GM13976 (cell line): ENCODE measurements at regions not wholly inside any gene's neighbourhood (a gene's known extent, or its start where the extent isn't known, plus 50 kb on each side); places are given as distances from the start of the nearest gene placed in this dataset.
A peak's percentile ranks its signal among the peaks of the same experiment; 100 is the strongest.

ENCODE experiments used
- DNase-seq: peaks from one replicate; pipeline ENCODE4 v3.0.0; 2012; ENCODE audit warnings: low spot score
- CTCF ChIP-seq: IDR thresholded peaks from 2 replicates; pipeline ENCODE4 v1.5.1; 2012; ENCODE audit warnings: borderline replicate concordance, mild to moderate bottlenecking; ENCODE audit not compliant: insufficient read depth; ENCODE audit errors: extremely low read depth, missing control alignments, control extremely low read depth
- in situ Hi-C: fragments of 300-500 bp; cut with MboI; formaldehyde crosslinking; loops from one replicate; pipeline ENCODE4 v1.12.0; 2022; ENCODE audit warnings: low sequenced_read_pairs, mixed read lengths, inconsistent platforms; ENCODE audit not compliant: unreplicated experiment

DNA sequence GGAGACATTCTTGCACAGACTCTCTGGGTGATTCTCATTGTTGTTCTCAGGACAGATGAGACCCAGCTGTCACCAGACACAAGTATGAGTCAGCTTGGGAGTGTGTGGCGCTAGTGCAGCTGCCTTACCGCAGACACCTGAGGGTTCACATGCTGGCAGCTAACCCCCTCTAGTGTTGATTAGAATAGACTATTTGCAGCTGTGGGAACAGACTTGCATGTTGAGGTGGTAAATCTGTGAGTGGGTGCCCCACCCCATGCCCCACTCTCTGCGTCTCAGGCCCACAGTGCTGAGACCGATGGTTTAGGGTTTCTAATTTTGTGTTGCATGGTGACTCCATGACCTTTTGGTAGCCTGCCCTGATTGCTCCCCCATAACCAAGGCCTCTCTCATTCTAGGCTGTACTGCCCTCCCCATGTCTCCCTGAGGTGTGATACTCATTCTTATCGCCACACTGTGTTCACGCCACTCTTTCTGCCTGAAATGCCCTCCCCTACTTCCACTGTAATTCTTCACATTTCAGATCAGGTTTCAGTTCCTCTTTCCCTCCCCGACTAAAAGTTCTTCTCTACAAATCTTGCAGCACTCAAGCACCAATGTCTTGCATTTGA lies 73.7 kb upstream of the KIRREL3 start:
- in situ Hi-C loops = no loop called here
- TF ChIP-seq CTCF = peak; percentile 45
- DNase-seq = peak; percentile 53

DNA sequence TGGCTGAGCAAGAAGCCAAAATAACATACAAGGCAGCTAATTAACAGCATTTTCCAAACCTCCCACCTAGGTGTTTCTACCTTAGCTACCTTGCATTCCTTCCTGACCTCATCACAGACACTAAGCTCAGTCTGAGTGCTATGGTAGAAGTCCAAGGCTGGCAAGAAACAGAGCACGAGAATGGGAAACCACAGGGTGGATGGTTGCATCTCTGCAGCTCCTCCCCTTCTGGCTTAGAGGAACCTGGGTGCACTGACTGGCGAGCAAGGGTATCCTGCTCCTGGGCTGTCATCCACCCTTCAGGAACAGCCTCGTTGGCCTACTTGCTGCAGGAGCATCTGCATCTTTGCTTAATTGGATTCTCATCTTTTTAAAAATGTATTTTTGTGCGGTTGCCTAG lies 73.1 kb upstream of the KIRREL3 start:
- DNase-seq = no peak
- TF ChIP-seq CTCF = no peak
- in situ Hi-C loops = no loop called here

DNA sequence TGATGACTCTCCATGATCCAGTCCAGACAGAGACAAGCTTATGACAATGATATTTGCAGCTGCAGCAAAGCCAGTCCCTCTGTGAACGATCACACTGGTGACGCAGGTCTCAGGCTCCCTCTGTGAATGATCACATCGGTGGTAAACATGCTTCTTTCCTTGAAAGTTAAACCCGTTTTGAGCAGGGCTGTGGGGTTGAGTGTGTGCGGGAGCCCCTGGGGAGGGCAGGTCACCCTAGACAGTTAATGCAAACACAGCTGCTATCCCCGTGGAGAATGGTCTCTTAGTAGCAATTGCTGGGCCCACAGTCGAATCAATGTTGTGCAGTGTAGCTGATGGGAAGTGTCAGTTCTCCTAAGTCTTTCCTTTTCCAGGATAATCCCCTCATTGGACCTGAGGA lies 71.0 kb upstream of the KIRREL3 start:
- no peak for DNase-seq
- in situ Hi-C loops = no loop called here
- TF ChIP-seq CTCF = no peak

DNA sequence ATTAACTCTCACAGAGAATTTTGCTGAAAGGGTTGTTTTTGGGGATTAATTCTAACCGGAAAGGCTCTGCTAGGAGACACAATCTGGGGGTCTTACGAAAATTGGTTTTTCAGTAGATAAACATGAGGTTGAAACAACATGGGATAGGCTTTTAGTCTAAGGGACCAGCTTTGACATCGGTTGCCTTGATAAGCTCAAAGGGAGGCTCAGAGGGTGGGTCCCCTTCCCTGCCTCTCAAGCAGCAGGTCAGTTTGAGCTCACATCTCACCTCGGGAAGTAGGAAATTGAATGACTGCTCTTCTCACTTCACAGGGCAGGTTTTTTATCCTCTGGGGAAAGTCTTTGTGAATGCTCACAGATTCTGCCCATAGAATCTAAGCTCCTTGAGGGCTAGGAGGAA lies 70.2 kb upstream of the KIRREL3 start:
- no peak for DNase-seq
- TF ChIP-seq CTCF = no peak
- in situ Hi-C loops = no loop called here

DNA sequence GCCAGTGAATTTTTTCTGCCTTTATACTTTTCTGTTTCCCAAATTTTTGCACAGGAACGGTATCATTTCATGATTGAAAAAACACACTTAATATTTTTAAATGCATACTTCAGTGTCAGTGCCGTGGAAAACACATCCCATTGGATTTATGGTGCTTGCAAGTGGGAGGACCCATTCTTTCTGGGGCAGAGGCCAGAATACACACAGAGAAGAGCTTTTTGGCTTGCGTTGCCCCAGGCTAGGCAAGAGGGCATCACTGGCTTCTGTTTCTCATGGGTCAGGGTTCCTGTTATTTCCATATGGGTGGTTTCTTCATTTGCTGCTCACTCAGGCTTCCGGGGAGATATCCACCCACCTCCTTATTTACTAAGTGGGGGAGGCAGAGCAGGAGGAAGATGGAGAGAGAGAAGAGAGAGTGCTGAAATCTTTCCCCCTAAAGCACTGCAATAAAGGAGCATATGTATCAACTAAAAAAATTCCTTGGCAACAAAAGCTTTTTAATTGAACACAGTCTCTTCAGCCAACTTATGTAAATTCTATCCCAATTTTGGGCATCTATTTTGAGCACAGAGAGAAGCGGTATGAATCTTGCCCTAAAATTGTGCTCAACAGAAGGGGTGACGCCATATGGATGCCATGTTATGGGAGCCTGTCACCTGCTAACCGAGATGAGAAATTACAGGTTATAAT lies 66.0 kb upstream of the KIRREL3 start:
- no peak for TF ChIP-seq CTCF
- no peak for DNase-seq
- in situ Hi-C loops = no loop called here

- TF ChIP-seq CTCF = no peak
- in situ Hi-C loops = no loop called here
- no peak for DNase-seq
These were observed 62.7 kb upstream of the KIRREL3 start for GRCh38 chr11:127063241-127063640.
